CD14-positive monocyte (primary cell): ENCODE measurements at regions not wholly inside any gene's neighbourhood (a gene's known extent, or its start where the extent isn't known, plus 50 kb on each side); places are given as distances from the start of the nearest gene placed in this dataset.

ENCODE experiments used
- DNase-seq, 3 donors: peaks; one replicate each; pipeline ENCODE4 v3.0.0-alpha.2; 2011 to 2022
- H2AFZ ChIP-seq: 2 replicates; pipeline ENCODE4 v1.6.0; 2012; ENCODE audit warnings: mild to moderate bottlenecking, low read depth, low read length, inconsistent platforms; ENCODE audit not compliant: insufficient read depth, poor library complexity, severe bottlenecking
- H3K27ac ChIP-seq, 2 donors: 1 replicate in 1 of 2; 2 replicates in 1 of 2; pipeline ENCODE4 v1.5.1; 2012 to 2013; ENCODE audit warnings: low read length in 2 of 2, control low read depth in 1 of 2, inconsistent platforms in 1 of 2, low read depth in 1 of 2, mild to moderate bottlenecking in 1 of 2
- H3K27me3 ChIP-seq, 2 donors: one replicate each; pipeline versions ENCODE4 v1.6.0 to v1.6.1; 2011 to 2013; ENCODE audit warnings: low read length in 2 of 2; ENCODE audit not compliant: control insufficient read depth in 2 of 2, insufficient read depth in 2 of 2
- H3K36me3 ChIP-seq, 2 donors: replicated peaks in 1 of 2; 1 replicate in 1 of 2; 2 replicates in 1 of 2; pipeline versions ENCODE4 v1.5.1 to v1.6.1; 2012 to 2013; ENCODE audit warnings: low read length in 2 of 2, control low read depth in 1 of 2, inconsistent platforms in 1 of 2, mild to moderate bottlenecking in 1 of 2; ENCODE audit not compliant: insufficient read depth in 2 of 2, control insufficient read depth in 1 of 2
- H3K4me1 ChIP-seq, 2 donors: 1 replicate in 1 of 2; 2 replicates in 1 of 2; pipeline versions ENCODE4 v1.5.1 to v1.6.1; 2012 to 2013; ENCODE audit warnings: low read length in 2 of 2, control low read depth in 1 of 2, inconsistent platforms in 1 of 2, mild to moderate bottlenecking in 1 of 2, moderate library complexity in 1 of 2; ENCODE audit not compliant: insufficient read depth in 2 of 2, control insufficient read depth in 1 of 2
- H3K4me2 ChIP-seq: replicated peaks from 2 replicates; pipeline ENCODE3; 2012; ENCODE audit warnings: low read length, moderate library complexity, mild to moderate bottlenecking; ENCODE audit not compliant: poor library complexity, severe bottlenecking; ENCODE audit errors: extremely low read depth
- H3K4me3 ChIP-seq, 3 experiments: fragments of 200-600 bp in 1 of 3; sonication (generic) in 1 of 3; replicated peaks in 1 of 3; 1 replicate in 2 of 3; 2 replicates in 1 of 3; pipeline ENCODE4 v1.5.1; 2011 to 2013; ENCODE audit warnings: low read length in 3 of 3, mild to moderate bottlenecking in 3 of 3, control low read depth in 2 of 3, low read depth in 2 of 3, inconsistent platforms in 1 of 3, moderate library complexity in 1 of 3
- H3K79me2 ChIP-seq: 2 replicates; pipeline ENCODE4 v1.6.0; 2012; ENCODE audit warnings: mild to moderate bottlenecking, control low read depth, inconsistent platforms, low read length, moderate library complexity; ENCODE audit not compliant: insufficient read depth
- H3K9ac ChIP-seq: 2 replicates; pipeline ENCODE4 v1.6.0; 2017; ENCODE audit warnings: low read length, mild to moderate bottlenecking; ENCODE audit not compliant: insufficient read depth, poor library complexity, severe bottlenecking
- H3K9me3 ChIP-seq, 2 donors: replicated peaks in 1 of 2; 1 replicate in 1 of 2; 2 replicates in 1 of 2; pipeline versions ENCODE4 v1.5.1 to v1.6.1; 2012 to 2013; ENCODE audit warnings: low read length in 2 of 2, control low read depth in 1 of 2; ENCODE audit not compliant: control insufficient read depth in 1 of 2, insufficient read depth in 1 of 2
- H4K20me1 ChIP-seq: 2 replicates; pipeline ENCODE4 v1.6.0; 2012; ENCODE audit warnings: mild to moderate bottlenecking, low read length, control low read depth, moderate library complexity; ENCODE audit not compliant: insufficient read depth
- H3K27ac Mint-ChIP-seq, 7 donors: one replicate each; pipeline ENCODE4 v1.8.0; 2020; ENCODE audit warnings: mild to moderate bottlenecking in 7 of 7, mixed read lengths in 7 of 7, moderate library complexity in 6 of 7, inconsistent platforms in 2 of 7
- H3K27me3 Mint-ChIP-seq, 3 donors: one replicate each; pipeline ENCODE4 v1.8.0; 2021 to 2022; ENCODE audit warnings: low read depth in 3 of 3, mild to moderate bottlenecking in 3 of 3, mixed read lengths in 3 of 3, moderate library complexity in 3 of 3, inconsistent platforms in 1 of 3
- H3K36me3 Mint-ChIP-seq, 2 donors: one replicate each; pipeline ENCODE4 v1.8.0; 2020; ENCODE audit warnings: mixed read lengths in 2 of 2, inconsistent platforms in 1 of 2, mild to moderate bottlenecking in 1 of 2
- H3K4me1 Mint-ChIP-seq: one replicate; pipeline ENCODE4 v1.8.0; 2020; ENCODE audit warnings: mild to moderate bottlenecking, mixed read lengths
- H3K4me3 Mint-ChIP-seq, 2 donors: one replicate each; pipeline ENCODE4 v1.8.0; 2020; ENCODE audit warnings: mild to moderate bottlenecking in 2 of 2, mixed read lengths in 2 of 2, moderate library complexity in 1 of 2
- H3K9me3 Mint-ChIP-seq, 7 donors: one replicate each; pipeline ENCODE4 v1.8.0; 2020 to 2022; ENCODE audit warnings: mixed read lengths in 7 of 7, mild to moderate bottlenecking in 6 of 7, moderate library complexity in 6 of 7, inconsistent platforms in 2 of 7
- WGBS: methylation state at CpG from one replicate; pipeline ENCODE4 v1.1.5; 2013; ENCODE audit warnings: missing lambda C conversion rate; ENCODE audit not compliant: insufficient coverage; 5-methylcytosine and 5-hydroxymethylcytosine counted together
- intact Hi-C, 2 donors: fragments of 100-400 bp; cut with micrococcal nuclease; formaldehyde crosslinking; loops; one replicate each; pipeline versions ENCODE4 v1.15.0 to v1.15.1; 2023
- TF ChIP-seq, protein P1 (sequence below): fragments of 200-600 bp; IDR thresholded peaks from one replicate; pipeline ENCODE4 v1.8.0; 2022; ENCODE audit warnings: antibody characterized with exemption, mild to moderate bottlenecking

- Histone ChIP-seq H2AFZ (no peak overlapping the region), H3K4me2 (no peak overlapping the region), H3K79me2 (no peaks in the 10 kb centered on the region), H3K4me1 (no peaks in the 10 kb centered on the region), H3K9ac (no peak overlapping the region), H3K27ac (no peak overlapping the region), H3K9me3 (peaks cover 0 to 6% of the 10 kb centered on the region in 2 donors), H3K4me3 (no peak overlapping the region), H3K36me3 (no peaks in the 10 kb centered on the region), H3K27me3 (no peaks in the 10 kb centered on the region), H4K20me1 (no peaks in the 10 kb centered on the region)
- intact Hi-C loops, result no loop called here
- H3K4me1 Mint-ChIP-seq, result no peaks in the 10 kb centered on the region
- peaks cover 0 to 12% (median 3%) of the 10 kb centered on the region in 7 donors for H3K9me3 Mint-ChIP-seq
- TF ChIP-seq, protein P1, sequence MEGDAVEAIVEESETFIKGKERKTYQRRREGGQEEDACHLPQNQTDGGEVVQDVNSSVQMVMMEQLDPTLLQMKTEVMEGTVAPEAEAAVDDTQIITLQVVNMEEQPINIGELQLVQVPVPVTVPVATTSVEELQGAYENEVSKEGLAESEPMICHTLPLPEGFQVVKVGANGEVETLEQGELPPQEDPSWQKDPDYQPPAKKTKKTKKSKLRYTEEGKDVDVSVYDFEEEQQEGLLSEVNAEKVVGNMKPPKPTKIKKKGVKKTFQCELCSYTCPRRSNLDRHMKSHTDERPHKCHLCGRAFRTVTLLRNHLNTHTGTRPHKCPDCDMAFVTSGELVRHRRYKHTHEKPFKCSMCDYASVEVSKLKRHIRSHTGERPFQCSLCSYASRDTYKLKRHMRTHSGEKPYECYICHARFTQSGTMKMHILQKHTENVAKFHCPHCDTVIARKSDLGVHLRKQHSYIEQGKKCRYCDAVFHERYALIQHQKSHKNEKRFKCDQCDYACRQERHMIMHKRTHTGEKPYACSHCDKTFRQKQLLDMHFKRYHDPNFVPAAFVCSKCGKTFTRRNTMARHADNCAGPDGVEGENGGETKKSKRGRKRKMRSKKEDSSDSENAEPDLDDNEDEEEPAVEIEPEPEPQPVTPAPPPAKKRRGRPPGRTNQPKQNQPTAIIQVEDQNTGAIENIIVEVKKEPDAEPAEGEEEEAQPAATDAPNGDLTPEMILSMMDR, result no peak
- H3K27me3 Mint-ChIP-seq, result peaks cover 0 to 2% (median 1%) of the 10 kb centered on the region in 3 donors
- H3K27ac Mint-ChIP-seq, result no peak overlapping the region
- no peak for DNase-seq
- H3K36me3 Mint-ChIP-seq, result no peaks in the 10 kb centered on the region
- no peak overlapping the region for H3K4me3 Mint-ChIP-seq
Measured at GRCh38 chr15:61390138-61390537, 161.0 kb upstream of the RORA start.

DNA sequence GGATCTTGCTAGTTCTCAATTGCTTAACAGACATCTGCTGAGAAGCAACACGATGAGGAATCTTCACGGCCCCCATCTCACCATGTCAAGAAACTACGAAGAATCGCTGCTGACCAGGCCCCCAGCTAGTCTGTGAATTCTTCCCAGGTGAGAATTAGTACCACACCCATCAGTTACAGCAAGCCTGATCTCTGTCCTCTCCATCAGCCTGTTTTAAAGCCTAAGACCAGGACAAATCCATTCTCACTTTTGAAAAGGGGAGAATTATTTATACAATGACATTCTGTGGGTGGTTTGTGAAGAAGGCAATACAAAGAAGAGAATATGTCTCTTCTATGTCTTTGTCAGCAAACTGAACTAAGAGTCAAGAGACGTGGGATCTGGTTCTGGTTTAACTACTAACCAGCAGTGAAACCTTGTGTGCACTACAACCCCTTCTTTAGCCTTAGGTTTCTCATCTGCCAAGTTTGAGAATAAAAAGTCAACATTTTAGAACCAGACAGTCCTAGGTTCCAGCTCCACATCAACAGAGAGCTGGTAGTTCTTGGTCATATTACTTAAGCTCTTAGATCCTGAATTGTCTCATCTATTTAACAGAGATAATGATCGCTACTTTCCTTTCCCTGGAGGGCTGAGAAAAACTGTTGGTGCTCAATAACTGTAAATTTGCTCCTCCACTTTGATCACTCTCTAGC, 160.4 kb upstream of the RORA start:
- Mint-ChIP-seq H3K4me1 (no peaks in the 10 kb centered on the region), H3K36me3 (no peaks in the 10 kb centered on the region), H3K9me3 (peaks cover 0 to 12% (median 5%) of the 10 kb centered on the region in 7 donors), H3K27ac (no peak overlapping the region), H3K27me3 (peaks cover 0 to 2% (median 1%) of the 10 kb centered on the region in 3 donors), H3K4me3 (no peak overlapping the region)
- H3K36me3 ChIP-seq, result no peaks in the 10 kb centered on the region
- DNase-seq, result no peak
- no peaks in the 10 kb centered on the region for H3K79me2 ChIP-seq
- intact Hi-C loops, result no loop called here
- no peak overlapping the region for H2AFZ ChIP-seq
- no peak overlapping the region for H3K4me2 ChIP-seq
- 91% methylated on average over 4 of the region's 6 CpGs for WGBS
- no peak overlapping the region for H3K4me3 ChIP-seq
- H3K27ac ChIP-seq, result no peak overlapping the region
- H4K20me1 ChIP-seq, result no peaks in the 10 kb centered on the region
- H3K27me3 ChIP-seq, result no peaks in the 10 kb centered on the region
- H3K4me1 ChIP-seq, result no peaks in the 10 kb centered on the region
- peaks cover 0 to 6% of the 10 kb centered on the region in 2 donors for H3K9me3 ChIP-seq
- TF ChIP-seq, protein P1, result no peak
- H3K9ac ChIP-seq, result no peak overlapping the region
